ENCODE measurements at regions not wholly inside any gene's neighbourhood (a gene's known extent, or its start where the extent isn't known, plus 50 kb on each side); places are given as distances from the start of the nearest gene placed in this dataset.
"Not testable (repeated sequence)": the region's sequence is repeated elsewhere in the genome, so short reads cannot be mapped to it uniquely, and the experiment has no call there.

DNA sequence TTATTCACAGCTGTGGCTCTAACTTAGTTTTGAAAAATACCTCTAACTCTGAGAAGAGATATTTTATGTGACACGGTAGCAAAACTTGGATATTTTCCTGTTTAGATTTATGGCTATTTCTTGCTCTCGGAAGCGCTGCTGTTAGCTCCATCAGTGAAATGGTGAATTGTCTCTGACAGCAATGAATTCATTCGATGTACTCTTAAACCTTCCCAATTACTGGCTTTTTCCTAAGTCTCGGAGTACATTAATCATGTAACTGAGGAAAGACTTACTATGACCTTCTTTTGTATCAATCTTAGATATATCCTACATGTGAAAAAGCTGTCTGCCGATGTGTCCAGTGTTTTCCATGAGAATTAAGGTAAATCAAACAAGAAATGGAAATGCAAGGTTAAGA lies 613.0 kb downstream of the KIF4B start:
- no peak for DNase-seq

DNA sequence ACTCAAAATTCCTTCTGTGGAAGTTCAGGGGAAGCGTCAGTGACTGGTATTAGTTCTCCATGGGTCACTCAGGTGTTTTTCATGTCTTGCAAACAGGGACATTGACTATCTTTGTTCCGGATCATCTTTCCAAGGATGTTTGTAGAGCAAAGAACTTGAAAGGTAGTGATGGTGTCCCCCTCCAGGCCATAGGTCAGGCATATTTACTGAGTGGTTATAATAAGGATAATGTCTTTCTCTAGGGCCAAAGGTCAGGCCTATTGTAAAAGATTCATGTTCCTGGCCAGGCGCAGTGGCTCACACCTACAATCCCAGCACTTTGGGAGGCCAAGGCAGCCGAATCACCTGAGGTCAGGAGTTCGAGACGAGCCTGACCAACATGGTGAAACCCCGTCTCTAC lies 614.8 kb downstream of the KIF4B start:
- no peak for DNase-seq

DNA sequence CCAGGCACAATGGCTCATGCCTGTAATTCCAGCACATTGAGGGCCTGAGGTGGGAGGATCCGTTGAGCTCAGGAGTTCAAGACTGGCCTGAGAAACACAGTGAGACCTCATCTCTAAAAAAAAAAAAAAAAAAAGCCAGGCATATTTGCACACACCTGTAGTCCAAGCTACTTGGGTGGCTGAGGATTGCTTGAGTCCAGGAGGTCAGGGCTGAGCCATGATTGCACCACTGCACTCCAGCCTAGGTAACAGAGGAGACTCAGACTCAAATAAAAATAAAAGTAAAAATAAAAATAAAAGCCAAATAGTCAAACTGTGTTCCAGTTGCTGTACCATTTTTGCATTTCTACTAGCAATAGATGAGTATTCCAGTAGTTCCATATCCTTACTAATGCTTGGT lies 616.0 kb downstream of the KIF4B start:
- DNase-seq = no peak

DNA sequence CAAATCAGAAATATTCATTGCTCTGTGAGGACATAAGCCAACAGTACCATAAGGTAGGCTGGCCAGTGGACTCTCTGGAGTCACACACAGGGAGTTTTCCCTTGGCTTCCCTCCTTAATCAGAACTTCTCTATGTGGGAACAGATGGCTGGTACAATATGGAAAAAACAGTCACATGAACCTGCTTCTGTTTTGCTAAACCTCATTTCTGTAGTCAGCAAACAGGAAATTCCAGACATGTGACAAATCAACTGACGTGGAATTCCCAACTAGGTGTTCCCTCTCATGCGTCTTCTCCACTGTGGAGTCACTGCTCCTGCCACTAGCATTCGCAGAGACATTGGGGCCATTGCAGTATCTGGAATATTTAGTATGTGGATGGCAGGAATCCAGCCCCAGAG lies 617.6 kb downstream of the KIF4B start:
- peak; percentile 40 to 90 for DNase-seq

DNA sequence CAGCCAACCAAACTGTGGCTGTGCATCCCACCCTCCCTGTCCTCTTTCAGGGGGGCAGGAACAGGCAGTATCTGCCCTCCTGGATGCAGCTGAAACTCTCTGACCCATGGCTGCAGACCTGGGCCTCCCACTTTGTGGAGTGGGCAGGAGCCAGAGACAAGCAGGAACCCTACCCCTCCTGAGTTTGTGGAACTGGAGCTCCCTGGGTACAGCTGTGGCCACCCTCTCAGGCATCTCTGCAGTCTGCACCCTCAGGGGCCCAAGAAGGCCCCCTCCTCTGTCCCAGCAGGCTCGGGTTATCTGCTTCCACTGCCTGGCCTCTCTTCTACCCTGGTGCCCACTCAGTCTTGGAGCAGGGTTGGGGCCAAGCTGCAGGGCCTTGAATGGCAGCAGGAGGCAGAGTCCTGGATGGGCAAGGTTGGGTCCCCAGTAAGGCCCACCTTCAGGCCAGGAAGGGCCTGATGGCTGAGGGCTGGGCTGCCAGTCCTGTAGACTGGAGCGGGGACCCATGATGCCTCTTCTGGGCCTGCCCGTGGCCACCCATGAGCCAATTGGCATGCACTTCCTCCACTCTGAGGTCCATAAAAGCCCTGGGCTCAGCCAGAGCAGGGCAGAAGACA lies 619.9 kb downstream of the KIF4B start:
- no peak for DNase-seq

DNA sequence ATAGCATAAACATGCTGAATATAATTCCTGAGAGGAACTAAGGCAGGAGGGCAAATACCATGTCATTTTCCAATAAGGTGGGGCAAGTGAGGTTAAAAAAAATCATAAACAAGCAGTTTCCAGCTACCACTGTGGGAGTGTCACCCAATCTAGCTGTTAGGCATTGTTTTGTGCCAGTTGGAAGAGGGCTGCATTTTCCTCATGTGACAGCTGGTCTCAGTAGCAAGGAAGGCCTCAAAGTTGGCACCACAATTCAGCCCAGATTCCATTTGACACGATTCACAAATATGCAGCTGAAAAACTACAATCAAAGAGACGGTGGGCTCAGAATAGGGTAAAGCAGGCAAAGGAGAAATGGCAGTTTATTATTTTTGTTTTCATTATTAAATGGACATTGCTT lies 636.1 kb downstream of the KIF4B start:
- DNase-seq = no peak

DNA sequence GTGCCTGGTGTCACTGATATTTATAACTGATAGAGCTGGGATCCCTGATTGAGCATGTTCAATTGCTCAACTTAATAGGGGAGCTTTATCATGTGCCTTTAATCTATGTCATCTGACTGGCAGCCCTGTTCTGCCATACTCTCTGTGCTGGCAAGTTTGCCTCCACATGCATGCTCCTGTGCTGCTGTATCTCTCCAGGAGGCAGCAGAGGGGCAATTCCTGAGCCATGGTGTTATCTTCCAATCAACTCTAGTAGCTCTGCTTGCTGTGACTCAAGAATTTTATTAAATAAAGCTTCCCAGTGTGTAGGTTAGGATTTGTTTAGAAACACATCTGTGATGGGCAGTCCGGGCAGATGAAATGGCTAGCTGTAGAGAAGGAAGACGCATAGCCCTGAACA lies 642.0 kb downstream of the KIF4B start:
- DNase-seq = no peak

DNA sequence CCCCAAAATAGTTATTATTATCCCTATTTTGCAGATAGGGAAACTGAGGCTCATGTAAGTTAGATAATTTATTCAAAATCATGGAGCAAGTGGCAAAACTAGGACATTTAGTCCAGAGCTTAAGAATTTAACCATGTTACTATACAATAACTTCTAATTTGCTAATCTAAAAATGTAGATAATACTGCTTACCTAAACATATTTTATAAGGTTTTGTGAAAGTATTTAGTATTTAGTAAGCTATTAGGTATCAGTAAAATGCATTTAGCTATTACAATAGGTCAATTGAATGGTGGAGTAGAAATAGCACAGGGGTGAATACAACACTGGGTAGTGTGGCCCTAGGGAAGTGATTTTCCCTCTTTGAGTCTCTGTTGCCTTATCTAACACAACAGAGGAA lies 648.3 kb downstream of the KIF4B start:
- no peak for DNase-seq

DNA sequence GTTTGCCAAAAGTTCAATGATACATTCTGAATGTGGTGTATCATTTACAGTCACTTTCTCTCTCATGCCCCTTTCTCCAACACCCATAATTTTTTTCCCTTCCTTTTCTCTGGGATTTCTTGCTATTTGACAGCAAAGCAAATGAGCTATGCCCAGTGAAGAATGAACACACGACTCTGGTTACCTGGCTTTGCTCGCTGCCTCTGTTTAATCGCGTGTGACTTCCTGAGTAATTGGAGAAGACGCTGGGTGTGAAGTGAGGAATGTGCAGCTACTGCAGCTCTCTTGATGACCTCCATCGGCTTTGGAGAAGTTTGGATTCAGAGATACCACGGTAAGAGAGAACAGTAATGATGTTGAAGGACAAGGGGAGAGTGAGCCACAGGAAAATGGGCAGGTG lies 651.8 kb downstream of the KIF4B start:
- no peak for DNase-seq

DNA sequence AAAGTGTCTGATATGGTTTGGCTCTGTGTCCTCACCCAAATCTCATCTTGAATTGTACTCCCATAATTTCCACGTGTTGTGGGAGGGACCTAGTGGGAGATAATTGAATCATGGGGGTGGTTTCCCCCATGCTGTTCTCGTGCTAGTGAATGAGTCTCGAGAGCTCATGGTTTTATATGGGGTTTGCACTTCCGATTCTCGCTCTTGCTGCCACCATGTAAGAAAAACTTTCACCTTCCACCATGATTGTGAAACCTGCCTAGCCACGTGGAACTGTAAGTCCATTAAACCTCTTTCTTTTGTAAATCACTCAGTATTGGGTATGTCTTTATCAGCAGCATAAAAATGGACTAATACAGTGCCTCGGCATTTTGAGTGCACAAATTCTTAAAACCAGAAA lies 655.0 kb upstream of the SGCD start:
- not testable (repeated sequence) for DNase-seq

DNA sequence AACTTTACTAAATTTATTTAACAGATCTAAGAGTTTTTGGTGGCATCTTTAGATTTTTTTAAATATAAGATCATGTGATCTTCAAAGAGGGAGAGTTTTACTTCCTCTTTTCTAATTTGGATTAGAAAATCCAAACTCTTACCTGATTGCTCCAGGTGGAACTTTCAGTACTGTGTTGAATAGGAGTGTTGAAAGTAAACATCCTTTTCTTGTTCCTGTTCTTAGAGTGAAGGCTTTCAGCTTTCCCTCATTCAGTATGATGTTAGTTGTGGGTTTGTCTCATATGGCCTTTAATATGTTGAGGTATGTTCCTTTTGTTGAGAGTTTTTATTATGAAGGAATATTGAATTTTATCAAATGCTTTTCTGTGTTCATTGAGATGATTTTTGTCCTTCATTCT lies 650.0 kb upstream of the SGCD start:
- DNase-seq = no peak

DNA sequence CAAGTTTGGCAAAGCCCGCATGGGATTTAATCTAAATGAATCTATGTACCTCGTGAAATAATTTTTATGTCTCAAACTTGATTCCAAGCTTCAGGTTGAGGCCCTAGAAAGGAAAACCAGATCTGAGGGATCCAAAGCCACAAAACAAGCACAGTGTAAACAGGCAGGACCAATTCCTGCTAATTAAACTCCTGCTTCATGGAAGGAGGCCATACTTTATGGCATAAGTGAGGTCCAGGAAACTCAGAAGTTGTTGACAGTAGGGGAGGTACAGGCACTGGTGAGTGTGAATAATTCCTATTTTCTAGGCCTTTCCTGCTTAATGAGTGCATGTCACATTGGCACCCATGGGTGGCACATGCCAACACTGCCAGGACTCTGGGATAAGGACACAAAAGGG lies 648.6 kb upstream of the SGCD start:
- DNase-seq = no peak

DNA sequence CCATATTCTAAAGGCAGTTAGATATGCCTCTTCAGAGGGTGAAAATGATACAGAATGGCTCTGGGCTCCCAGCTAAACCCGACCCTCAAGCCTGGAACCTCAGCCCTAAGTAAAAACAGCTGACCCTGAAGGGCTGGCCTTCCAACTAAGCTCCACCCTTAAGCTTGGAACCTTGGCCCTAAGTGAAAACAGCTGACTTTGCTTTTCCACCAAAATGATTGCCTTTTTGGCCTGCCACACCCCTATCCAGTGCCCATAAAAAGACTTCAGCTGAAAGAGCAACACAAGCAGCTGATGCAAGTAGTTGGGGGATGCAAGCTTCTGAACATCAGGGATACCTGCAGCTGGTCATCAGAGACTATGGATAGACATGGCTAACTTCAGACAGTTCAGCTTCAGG lies 647.4 kb upstream of the SGCD start:
- no peak for DNase-seq

DNA sequence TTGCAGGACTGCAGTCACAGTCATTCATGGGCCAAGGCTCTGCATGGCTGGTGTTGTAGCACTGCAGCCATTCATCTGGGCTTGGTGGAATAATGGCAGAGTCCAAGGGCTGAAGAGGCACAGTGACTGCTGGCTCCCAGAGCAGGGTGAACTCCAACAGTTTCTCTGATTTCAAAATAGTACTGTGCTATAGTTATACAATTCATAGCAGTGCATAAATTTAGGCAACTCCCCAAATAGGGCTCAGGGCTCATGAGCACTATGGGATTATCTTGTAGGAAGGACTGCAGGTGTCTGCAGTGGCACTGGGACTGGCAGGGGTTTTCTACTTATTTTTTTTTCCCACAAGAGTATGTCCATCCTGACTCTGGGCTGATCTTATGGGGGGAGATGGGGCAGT lies 642.5 kb upstream of the SGCD start:
- no peak for DNase-seq

DNA sequence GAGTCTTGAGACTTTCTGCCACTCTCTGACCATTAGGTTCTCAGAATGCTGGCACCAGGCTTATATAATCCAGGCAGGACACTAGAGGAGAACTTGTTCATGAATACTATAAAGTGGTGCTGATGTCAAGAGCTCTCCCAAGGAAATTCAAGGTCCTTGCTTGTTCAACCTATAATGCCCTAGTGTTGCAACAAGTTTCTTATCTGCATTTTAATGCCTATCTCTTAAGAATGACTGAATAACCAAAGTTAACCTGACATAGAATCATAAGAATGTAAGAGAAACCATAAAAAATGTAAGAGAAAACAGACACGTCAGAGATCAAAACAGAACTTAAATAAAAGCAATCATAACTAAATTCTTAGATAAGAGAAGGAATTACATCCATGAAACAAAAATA lies 640.8 kb upstream of the SGCD start:
- DNase-seq = no peak

DNA sequence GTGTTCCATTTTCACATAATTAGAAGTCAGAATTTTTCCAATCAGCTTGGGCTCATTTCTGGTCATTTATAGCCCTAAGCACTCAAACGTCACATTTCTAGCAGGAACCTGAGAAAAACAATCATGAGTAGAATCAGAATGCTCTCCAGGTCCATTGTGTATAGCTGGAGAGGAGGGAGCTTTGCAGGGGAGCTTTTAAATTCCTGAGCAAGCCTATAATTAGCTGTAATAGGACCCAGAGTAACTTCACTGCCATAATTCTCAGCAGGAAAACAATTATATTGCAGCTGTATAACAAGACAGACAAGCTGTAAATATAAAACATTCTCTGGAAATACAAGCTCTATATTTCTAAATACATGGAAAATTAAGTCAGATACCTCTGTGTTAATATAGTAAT lies 637.6 kb upstream of the SGCD start:
- no peak for DNase-seq

DNA sequence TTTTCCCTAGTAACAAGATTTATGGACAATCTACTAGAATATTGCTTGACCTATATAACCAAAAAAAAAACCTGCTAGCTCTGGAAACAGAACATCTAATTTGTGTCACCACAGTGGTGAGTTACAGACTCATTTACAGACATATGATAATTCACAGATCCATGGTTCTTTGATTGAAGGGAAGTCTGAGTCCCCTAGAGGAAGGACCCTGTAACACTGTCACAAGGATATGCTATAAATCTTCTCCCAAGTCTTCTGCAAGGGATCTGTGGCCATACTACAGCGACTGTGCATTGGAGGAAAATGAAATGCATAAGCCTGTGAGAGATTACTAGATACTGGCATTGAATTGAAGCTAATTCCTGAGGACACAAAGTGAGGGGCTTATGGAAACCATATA lies 630.6 kb upstream of the SGCD start:
- DNase-seq = no peak

DNA sequence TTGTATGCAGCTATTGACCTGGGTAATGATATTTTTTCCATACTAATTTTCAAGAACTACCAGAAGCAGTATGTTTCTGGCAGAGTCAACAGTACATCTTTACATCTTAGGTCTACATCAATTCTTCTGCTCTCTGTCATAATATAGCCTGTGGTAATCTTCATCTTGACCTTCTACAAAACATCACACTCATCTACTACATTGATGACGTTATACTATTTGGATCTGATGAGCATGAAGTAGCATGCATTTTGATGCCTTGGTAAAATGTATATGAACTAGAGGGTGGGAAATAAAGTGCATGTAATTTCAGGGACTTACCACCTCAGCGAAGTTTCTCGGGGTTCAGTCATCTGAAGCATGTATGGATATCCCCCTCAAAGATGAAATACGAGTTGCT lies 629.7 kb upstream of the SGCD start:
- no peak for DNase-seq

DNA sequence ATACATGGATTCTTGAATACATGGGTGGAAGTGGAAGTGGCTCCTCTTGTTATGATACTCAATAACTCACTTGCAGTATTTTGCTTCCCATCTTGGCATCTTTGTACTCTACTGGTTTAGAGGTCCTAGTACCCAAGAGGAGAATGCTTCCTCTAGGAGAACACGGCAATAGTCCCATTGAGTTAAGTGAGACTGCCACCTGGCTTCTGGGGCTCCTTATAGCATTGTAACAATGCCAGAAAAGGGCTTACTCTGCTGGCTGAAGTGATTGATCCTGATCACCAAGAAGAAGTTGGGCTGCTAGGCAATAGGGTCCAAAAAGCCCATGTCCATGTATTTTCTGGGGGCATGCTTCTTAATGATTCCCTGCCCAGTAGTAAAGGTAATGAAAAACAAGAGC lies 627.6 kb upstream of the SGCD start:
- no peak for DNase-seq

DNA sequence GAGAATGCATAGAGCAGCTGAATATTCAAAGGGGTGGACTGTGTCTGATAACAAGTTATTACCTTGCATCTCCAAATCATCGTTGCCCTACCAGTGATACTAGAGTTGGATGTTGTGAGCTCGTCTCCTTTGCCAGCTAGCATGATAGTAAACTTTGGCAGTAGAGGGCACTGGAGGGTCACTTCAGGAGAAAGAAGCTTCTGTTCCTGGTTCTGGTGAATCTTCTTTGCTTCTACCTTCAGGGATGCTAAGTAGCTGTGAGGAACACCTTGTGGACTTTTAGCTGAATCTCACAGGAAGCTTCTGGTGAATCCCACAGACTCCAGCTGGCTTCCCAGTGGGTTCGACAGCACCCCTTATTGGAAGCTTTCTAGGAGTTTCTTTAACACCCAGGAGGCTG lies 626.6 kb upstream of the SGCD start:
- no peak for DNase-seq

DNA sequence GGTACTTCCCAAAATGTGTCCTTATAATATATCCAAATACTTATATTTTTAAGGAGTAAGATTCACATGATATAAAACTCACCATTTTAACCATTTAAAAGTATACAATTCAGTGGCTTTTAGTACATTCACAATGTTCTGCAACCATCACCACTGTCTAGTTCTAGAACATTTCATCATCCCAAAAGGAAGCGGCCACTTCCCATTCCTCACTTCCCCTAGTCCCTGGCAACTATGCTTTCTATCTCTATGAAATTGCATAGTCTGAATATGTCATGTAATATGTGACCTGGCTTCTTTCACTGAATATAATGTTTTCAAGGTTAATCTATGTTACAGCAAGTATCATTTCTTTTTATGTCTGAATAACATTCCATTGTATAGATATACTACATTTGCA lies 615.1 kb upstream of the SGCD start:
- no peak for DNase-seq

DNA sequence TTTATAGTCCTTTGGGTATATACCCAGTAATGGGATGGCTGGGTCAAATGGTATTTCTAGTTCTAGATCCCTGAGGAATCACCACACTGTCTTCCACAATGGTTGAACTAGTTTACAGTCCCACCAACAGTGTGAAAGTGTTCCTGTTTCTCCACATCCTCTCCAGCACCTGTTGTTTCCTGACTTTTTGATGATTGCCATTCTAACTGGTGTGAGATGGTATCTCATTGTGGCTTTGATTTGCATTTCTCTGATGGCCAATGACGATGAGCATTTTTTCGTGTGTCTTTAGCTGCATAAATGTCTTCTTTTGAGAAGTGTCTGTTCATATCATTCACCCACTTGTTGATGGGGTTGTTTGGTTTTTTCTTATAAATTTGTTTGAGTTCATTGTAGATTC lies 612.5 kb upstream of the SGCD start:
- DNase-seq = not testable (repeated sequence)

DNA sequence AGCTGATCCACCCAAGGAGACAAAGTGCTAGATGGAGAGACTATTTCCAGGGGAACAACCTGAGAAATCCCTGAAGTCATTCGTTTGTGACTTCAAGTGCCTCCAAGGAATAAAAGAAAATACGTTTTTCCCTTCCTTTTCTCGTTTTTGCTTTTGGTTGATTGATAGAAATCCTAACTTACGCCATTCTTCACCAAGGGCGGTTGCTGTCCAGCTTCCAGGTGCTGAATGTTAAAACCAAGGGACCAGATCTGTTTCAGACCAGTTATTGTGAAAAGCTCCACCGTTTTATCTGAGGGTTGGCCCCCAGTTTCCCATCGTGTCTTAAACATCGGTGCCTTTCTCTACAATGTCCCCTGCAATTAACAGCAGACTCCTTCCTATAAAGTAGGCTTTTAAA lies 600.7 kb upstream of the SGCD start:
- no peak for DNase-seq

DNA sequence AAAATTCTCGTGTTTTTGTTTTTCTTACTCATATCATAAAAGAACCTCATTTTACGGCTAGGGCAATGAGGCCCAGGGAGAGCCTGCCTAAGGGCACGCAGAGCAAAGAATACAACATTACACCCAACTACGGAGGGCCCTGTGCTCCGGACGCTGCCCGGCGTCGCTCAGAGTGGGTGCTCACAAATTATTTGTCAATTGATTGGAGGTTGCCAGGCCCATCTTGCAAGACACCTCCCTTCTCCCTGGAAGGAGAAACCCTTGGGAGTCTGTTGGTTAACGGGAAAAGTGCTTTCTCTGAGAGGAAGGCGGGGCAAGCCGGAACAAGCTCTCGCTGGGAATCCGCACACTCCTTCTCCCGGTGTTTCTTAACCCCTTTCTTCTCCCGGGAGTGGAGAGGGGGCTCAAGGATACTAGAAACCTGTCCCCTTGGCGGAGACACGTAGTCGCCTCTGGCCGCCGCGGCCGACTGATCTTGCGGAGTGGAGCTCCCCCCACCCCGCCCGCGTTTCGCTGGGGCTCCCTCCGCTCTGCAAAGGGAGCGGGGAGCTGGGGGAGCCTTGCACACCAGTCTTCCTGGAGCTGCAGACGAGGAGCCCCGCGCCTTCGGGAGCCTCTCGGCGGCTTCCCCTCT lies 599.3 kb upstream of the SGCD start:
- no peak for DNase-seq

DNA sequence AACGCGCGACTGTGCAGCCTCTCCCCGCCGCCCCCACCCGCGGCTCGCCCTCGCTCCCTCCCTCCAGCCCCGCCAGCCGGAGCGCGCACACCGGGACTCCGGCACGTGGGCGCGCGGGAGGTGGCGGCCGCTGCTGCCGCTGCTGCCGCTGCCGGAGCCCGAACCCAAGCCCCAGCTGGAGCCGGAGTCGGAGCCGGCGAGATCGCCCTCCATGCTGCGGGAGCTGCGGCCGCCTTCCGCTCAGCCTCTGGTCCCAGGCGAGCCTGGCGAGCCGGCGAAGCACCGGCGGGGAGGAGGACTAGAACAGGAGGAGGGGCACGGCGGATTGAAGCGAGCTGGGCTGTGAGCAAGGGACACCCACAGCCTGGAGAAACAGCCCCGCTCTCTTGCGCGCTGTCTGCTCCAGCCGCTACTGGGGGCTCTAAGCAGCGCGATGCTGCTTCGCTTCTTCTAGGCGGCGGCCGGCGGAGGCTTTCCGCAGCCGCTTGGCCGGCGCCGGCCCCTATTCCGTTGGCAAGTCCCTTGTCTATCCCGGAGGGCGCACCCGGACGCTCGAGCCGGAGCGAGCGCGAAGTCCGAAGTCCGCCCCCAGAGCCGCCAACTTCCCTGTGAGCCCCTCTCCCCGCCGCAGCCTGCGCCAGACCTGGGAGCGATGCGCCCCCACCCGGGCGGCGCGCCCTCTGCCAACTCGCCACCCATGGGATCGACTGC lies 598.7 kb upstream of the SGCD start:
- DNase-seq = no peak
